Stimulated activated effector memory CD8-positive, alpha-beta T cell treated with anti-CD3 and anti-CD28 coated beads, Interleukin-12 subunit alpha, Interleukin-12 subunit beta, amount 100 ng/mL, for 72 hours (primary cell): ENCODE measurements at regions not wholly inside any gene's neighbourhood (a gene's known extent, or its start where the extent isn't known, plus 50 kb on each side); places are given as distances from the start of the nearest gene placed in this dataset.
A peak's percentile ranks its signal among the peaks of the same experiment; 100 is the strongest.

Source experiments
- ATAC-seq: fragments of 150-1000 bp; cut with Tn5 transposase; 2 replicates; pipeline ENCODE4 v1.10.0; 2021
- DNase-seq, 2 donors: peaks; one replicate each; pipeline ENCODE4 v3.0.0; 2021 to 2022; ENCODE audit warnings: low spot score in 2 of 2
- H3K27ac Mint-ChIP-seq: one replicate; pipeline ENCODE4 v1.8.0; 2022; ENCODE audit warnings: mild to moderate bottlenecking, mixed read lengths
- H3K36me3 Mint-ChIP-seq: one replicate; pipeline ENCODE4 v1.8.0; 2022; ENCODE audit warnings: mild to moderate bottlenecking, mixed read lengths
- H3K4me1 Mint-ChIP-seq: one replicate; pipeline ENCODE4 v1.8.0; 2022; ENCODE audit warnings: mixed read lengths
- H3K4me3 Mint-ChIP-seq: one replicate; pipeline ENCODE4 v1.8.0; 2022; ENCODE audit warnings: mild to moderate bottlenecking, mixed read lengths
- H3K9me3 Mint-ChIP-seq: one replicate; pipeline ENCODE4 v1.8.0; 2022; ENCODE audit warnings: mixed read lengths

DNA sequence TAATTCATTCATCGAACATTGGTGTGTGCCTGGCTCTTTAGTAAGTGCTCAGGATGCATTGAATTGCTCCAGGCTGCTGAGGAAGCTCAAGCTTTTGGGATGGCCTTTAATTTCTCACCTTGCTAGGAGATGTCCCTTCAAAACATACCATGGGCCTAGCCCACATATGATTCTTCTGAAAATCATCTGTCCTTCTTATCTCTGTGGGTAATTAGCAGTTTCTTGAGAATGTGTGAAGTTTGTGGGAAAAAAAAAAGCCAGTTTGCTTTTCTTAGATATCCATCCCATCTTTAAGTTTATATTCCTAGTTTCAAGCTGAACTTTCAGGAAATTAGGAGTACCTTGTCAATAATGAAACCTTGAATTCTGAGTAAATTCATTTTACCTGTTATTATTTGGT, 532.3 kb upstream of the SUCLG2 start:
- no peak overlapping the region for H3K4me3 Mint-ChIP-seq
- no peak overlapping the region for H3K27ac Mint-ChIP-seq
- H3K36me3 Mint-ChIP-seq: no peaks in the 10 kb centered on the region
- H3K4me1 Mint-ChIP-seq: no peaks in the 10 kb centered on the region
- H3K9me3 Mint-ChIP-seq: no peaks in the 10 kb centered on the region
- DNase-seq (no peak), ATAC-seq (no peak)

DNA sequence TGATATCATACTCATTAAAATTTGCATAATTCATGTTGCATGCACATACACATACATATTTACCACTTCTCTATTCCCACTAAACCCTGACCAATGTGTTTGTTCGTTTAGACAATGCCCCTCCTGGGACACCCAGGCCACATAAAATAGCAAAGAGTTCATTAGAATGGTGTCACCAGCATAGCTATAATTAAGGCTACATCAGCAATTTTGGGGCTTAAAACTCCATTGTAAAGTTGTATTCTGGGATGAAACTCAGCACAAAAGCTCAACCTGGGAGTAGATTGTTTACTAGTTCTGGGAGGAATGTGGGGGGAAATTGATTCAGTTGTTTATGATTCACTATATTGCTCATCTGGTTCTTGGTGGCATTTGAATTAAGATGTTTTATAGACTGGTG, 522.2 kb upstream of the SUCLG2 start:
- Mint-ChIP-seq H3K4me1 (no peaks in the 10 kb centered on the region), H3K36me3 (no peaks in the 10 kb centered on the region), H3K27ac (no peak overlapping the region), H3K9me3 (peaks cover 5% of the 10 kb centered on the region), H3K4me3 (no peak overlapping the region)
- DNase-seq: no peak
- ATAC-seq: no peak

DNA sequence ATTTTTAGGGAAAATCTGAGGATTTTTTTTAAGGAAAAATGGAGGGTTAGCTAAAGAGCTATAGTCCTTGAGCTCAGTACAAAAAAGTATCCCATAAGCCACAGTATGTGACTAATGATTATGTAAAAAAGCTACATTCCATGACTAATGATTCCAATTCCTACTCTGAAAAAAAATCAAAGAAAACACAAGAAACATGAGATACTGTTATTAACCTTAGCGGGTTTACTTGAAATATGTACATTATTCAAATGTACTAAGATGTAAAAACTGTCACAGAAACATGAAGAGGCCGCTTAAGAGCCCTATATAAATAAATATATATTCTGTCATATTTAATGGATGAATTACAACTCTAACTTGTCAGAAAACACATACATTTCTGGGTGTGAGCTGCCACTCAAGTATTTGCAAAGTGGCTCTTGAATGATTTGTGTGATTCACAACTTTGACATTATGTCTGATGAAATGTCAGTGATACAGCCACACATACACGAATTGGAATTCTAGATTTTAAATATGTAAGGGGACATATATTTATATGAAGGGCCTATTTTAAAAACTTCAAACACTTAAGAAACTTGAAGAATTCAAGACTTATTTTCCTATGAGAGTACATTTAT, 518.7 kb upstream of the SUCLG2 start:
- Mint-ChIP-seq H3K9me3 (peaks cover 15% of the 10 kb centered on the region), H3K27ac (no peak overlapping the region), H3K36me3 (no peaks in the 10 kb centered on the region), H3K4me3 (no peak overlapping the region), H3K4me1 (no peaks in the 10 kb centered on the region)
- ATAC-seq: no peak
- DNase-seq: no peak

DNA sequence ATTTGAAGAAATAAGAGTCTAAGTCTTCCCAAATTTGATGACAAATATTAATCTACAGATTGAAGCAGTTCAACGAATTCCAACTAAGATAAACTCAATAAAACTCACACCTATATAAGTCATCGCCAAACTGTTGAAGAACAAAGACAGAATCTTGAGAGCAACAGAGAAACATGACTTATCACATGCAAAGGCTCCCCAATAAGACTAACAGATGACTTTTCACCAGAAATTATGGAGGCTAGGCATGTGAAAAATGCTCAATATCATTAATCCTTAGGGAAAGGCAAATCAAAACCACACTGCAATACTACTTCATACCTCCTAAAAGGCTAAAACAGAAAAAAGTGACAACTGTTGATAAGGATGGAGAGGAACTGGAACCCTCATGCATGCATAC, 517.6 kb upstream of the SUCLG2 start:
- Mint-ChIP-seq H3K27ac (no peak overlapping the region), H3K36me3 (no peaks in the 10 kb centered on the region), H3K9me3 (peaks cover 15% of the 10 kb centered on the region), H3K4me3 (no peak overlapping the region), H3K4me1 (no peaks in the 10 kb centered on the region)
- DNase-seq (no peak), ATAC-seq (no peak)

DNA sequence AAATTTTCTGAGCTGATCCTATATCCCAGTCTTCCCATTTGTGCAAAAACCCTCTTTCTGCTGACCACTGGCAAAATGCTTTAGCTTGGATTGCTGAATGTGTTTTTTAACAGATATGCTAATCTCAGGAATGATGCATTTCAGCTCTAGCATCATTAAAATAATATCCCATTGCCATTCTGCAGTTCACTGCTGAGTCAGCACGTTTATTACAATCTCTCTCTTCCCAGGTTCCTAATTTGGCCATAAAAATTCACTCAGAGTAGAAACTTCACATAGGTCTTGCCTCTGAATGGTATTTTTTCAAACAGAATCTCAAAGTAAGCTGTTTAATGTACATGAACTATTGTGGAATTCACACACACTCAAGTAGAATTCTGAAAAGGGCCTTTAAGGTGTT, 509.6 kb upstream of the SUCLG2 start:
- H3K4me1 Mint-ChIP-seq: no peaks in the 10 kb centered on the region
- no peak overlapping the region for H3K27ac Mint-ChIP-seq
- H3K9me3 Mint-ChIP-seq: peaks cover 2% of the 10 kb centered on the region
- no peaks in the 10 kb centered on the region for H3K36me3 Mint-ChIP-seq
- ATAC-seq (no peak), DNase-seq (no peak)
- H3K4me3 Mint-ChIP-seq: no peak overlapping the region

DNA sequence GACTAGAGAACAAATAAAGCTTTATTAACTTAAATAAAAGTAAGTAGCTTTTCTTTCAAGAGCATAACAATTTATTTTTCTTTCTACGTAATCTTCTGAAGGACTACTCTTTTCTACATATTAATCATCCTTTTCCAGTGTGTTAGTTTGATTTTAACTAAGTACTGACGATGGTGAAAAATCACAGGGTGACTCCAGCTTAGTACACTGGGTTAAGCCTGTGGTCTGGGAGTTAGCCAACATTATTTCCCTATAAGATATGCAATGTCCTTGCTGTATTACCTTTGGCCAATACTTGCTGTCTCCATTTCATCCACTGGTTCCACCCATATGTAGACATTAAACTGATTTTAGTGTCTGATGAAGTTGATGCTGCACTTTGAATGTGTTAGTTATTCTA, 508.6 kb upstream of the SUCLG2 start:
- ATAC-seq: no peak
- Mint-ChIP-seq H3K4me3 (no peak overlapping the region), H3K36me3 (no peaks in the 10 kb centered on the region), H3K27ac (no peak overlapping the region), H3K9me3 (peaks cover 2% of the 10 kb centered on the region), H3K4me1 (no peaks in the 10 kb centered on the region)
- DNase-seq: no peak

DNA sequence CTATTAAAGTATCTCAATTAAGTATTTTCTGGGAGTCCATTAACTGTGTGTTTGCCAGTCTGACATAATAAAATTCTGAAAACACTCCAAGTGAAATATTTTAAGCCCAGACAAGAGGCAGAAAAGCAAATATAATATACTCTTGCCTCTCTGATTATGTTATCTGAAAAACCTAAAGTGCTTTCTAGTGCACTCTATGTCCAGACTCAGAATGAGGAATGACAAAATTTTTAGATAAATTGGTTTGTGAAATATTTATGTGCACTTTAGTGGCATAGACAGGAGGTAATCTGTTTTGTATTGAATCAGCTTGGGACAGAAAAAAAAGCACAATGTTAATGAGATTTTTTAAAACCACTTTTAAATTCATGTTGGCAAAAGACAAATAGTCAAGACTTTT, 508.2 kb upstream of the SUCLG2 start:
- H3K4me3 Mint-ChIP-seq: no peak overlapping the region
- H3K4me1 Mint-ChIP-seq: no peaks in the 10 kb centered on the region
- no peaks in the 10 kb centered on the region for H3K36me3 Mint-ChIP-seq
- ATAC-seq (no peak), DNase-seq (no peak)
- H3K27ac Mint-ChIP-seq: no peak overlapping the region
- peaks cover 2% of the 10 kb centered on the region for H3K9me3 Mint-ChIP-seq

DNA sequence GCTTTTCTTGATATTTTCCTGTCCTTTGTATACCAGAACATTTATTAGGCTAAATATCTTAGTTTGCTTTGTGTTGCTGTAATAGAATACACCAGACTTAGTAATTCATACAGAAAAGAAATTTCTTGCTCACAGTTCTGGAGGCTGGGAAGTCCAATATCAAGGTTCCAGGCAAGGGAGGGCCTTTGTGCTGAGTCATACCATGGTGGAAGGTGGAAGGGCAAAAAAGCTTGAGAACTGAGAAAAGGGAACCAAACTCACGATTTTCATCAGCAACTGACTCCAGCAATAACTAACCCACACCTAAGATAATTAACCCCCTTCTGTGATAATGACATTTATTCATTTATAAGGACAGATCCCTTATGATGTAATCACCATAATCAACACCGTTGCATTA, 496.9 kb upstream of the SUCLG2 start:
- H3K36me3 Mint-ChIP-seq: no peaks in the 10 kb centered on the region
- no peaks in the 10 kb centered on the region for H3K9me3 Mint-ChIP-seq
- H3K4me1 Mint-ChIP-seq: no peaks in the 10 kb centered on the region
- no peak for DNase-seq
- no peak overlapping the region for H3K4me3 Mint-ChIP-seq
- no peak for ATAC-seq
- no peak overlapping the region for H3K27ac Mint-ChIP-seq

DNA sequence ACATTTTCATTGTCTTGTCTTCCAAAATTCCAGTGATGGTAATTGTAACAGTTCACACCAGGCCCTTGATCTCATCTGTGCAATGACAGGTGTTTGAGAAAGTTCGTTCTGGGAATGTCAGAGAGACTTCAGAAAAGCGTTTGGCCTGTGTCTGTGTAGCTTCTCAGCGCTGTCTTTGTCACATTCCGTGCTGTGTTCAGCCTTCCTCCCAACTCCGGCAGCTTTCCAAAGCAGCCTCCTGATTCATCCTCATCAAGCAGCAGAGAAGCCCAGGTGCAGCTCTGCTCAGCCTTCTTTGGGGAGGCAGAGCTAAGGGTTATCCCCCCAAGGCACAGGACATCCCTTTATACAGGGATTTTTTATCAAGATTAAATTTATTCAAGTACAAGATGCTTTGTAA, 494.0 kb upstream of the SUCLG2 start:
- no peak overlapping the region for H3K27ac Mint-ChIP-seq
- ATAC-seq (no peak), DNase-seq (no peak)
- H3K9me3 Mint-ChIP-seq: no peaks in the 10 kb centered on the region
- no peak overlapping the region for H3K4me3 Mint-ChIP-seq
- H3K4me1 Mint-ChIP-seq: no peaks in the 10 kb centered on the region
- H3K36me3 Mint-ChIP-seq: no peaks in the 10 kb centered on the region

DNA sequence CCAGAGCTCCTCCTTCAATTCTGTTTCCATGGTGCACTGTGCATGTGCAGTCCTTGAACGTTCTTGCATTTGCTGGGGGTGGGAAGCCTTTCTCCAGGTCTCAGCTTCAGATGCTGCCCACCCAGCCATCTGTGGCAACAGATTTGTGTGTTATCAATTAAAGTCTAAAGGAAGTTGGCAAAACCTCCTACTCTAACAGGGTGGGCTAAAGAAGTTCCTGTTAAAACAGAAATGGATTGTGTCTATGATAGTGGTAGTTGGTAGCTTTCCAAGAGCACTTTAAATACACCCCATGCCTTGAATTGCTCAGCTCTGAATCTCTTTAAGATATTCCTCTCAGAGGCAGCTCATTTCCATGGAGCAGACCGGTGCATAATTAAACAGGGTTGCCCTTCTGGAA, 488.0 kb upstream of the SUCLG2 start:
- no peak for DNase-seq
- Mint-ChIP-seq H3K9me3 (no peaks in the 10 kb centered on the region), H3K4me3 (no peak overlapping the region), H3K4me1 (no peaks in the 10 kb centered on the region), H3K36me3 (no peaks in the 10 kb centered on the region), H3K27ac (no peak overlapping the region)
- ATAC-seq: no peak

DNA sequence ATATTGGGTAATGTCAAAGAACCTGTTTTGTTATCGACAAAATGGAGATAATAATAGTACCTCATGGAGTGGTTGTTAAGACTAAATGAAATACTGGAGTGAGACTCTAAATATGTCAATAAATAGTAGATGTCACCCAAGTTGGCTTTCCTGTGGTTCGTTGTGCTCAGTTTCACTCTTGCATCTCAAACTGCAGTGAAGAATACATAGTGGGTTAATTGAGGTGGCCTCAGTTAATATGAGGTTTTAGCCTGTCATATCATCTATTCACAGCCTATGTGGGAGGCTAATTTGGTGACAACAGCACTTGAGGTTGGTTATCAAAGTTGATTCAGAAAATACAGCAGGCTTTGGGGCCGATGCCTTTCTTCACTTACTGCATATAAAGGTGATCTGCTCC, 485.5 kb upstream of the SUCLG2 start:
- no peak for DNase-seq
- ATAC-seq: peak; percentile 53
- H3K36me3 Mint-ChIP-seq: no peaks in the 10 kb centered on the region
- no peaks in the 10 kb centered on the region for H3K4me1 Mint-ChIP-seq
- H3K4me3 Mint-ChIP-seq: no peak overlapping the region
- H3K9me3 Mint-ChIP-seq: no peaks in the 10 kb centered on the region
- no peak overlapping the region for H3K27ac Mint-ChIP-seq

DNA sequence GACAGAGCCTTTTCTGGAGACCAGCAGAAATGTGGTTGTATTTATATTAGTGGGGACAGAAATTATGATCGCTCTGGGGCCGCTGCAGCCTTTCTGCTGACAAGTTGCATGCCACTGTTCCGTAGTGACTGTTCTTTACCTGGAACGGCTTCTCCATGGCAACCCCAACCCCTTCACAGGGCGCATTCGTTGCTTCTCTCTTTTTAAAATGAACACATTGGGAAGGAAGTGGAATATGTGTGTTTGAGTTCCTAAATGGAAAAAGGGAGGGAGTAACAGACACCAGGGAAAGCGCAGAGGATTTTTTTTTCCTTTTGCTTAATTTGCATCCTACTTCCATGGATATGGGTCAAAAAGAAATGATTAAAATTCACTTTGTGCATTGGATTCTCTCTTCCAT, 482.0 kb upstream of the SUCLG2 start:
- DNase-seq (no peak), ATAC-seq (no peak)
- H3K27ac Mint-ChIP-seq: no peak overlapping the region
- H3K4me1 Mint-ChIP-seq: no peaks in the 10 kb centered on the region
- no peaks in the 10 kb centered on the region for H3K36me3 Mint-ChIP-seq
- peaks cover 3% of the 10 kb centered on the region for H3K9me3 Mint-ChIP-seq
- H3K4me3 Mint-ChIP-seq: no peak overlapping the region

DNA sequence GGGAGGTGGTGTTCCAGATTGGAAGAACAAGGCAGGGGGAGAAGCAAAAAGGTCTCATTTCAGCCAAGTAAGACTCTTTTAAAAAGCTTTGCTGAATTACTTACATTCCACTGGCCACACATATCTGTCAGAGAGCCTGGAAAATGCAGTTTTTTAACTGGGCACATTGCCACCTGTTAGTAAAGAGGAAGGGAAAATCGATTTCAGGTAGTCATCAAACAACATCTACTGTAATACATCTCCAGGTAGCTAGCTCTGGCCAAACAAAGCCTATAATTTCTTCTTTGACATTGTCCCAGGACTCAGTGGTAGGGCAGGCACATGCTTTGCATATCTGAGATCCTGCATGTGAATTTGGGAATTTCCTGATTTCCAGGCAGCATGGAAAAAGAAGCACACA, 480.7 kb upstream of the SUCLG2 start:
- Mint-ChIP-seq H3K4me1 (no peaks in the 10 kb centered on the region), H3K36me3 (no peaks in the 10 kb centered on the region), H3K9me3 (peaks cover 8% of the 10 kb centered on the region), H3K4me3 (no peak overlapping the region), H3K27ac (no peak overlapping the region)
- no peak for ATAC-seq
- DNase-seq: no peak

DNA sequence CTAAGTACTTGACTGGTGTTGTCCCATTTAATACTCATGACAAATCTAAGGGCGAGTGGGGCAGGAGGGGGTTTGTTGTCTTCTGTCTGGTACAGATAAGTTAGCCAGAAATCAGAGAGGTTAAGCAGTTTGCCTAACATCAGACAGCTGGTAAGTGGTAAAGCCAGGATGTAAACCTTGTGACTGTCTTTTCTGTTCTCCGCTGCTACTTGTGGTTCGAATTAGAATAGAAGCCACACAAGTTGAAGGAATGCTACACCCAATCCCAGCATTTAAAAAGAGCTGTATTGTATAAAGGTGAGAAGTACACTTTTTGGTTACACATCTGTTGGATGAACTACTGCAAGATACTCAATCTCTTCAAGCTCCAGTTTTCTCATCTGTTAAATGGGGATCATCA, 474.7 kb upstream of the SUCLG2 start:
- Mint-ChIP-seq H3K4me3 (no peak overlapping the region), H3K4me1 (peaks cover 4% of the 10 kb centered on the region)

DNA sequence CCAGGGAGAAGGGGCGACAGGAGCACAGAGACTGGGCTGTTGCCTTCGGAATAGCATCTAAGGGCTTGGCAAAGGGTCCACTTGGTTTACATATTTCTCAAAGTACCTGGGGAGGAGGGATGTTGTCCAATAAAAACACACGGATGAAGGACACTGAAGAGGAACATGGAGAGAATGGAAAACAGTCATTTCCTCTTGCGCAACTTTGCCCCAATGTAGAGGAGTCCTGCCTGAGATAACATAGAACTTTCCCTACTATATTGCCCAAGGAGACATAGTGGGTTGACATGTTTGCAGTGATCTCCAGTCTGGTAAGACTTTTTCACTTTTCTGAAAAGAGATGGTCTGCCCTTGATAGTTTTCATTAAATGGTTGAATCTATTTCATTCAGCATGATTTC, 468.8 kb upstream of the SUCLG2 start:
- no peaks in the 10 kb centered on the region for H3K36me3 Mint-ChIP-seq

More for the DNA sequence above, 474.7 kb upstream of the SUCLG2 start:
- no peak for DNase-seq
- Mint-ChIP-seq H3K36me3 (no peaks in the 10 kb centered on the region), H3K27ac (no peak overlapping the region), H3K9me3 (peaks cover 11% of the 10 kb centered on the region)
- ATAC-seq: no peak

DNA sequence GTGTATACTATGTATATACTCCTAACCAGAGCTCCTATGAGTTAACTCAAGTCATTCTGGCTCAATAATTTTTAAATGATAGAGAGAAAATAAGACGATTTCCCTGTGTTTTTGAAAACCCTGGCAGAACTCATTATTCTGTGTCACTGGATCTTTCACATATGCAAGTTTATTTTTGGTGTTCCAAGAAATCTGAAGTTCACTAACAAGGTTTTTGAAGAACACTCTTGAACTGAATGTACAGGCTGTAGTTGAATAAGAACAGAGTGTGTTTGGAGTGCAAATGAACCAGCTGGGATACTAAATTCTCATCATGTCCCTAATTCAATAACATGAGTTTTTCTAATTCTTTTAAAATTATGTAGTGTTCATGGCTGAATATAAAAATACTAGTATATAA, 466.9 kb upstream of the SUCLG2 start:
- Mint-ChIP-seq H3K4me1 (peaks cover 4% of the 10 kb centered on the region), H3K36me3 (no peaks in the 10 kb centered on the region), H3K27ac (no peak overlapping the region), H3K9me3 (peaks cover 3% of the 10 kb centered on the region), H3K4me3 (no peak overlapping the region)
- no peak for ATAC-seq
- DNase-seq: no peak

More for the DNA sequence above, 468.8 kb upstream of the SUCLG2 start:
- Mint-ChIP-seq H3K27ac (no peak overlapping the region), H3K9me3 (peaks cover 6% of the 10 kb centered on the region), H3K4me1 (peaks cover 4% of the 10 kb centered on the region), H3K4me3 (no peak overlapping the region)
- no peak for DNase-seq
- ATAC-seq: no peak

DNA sequence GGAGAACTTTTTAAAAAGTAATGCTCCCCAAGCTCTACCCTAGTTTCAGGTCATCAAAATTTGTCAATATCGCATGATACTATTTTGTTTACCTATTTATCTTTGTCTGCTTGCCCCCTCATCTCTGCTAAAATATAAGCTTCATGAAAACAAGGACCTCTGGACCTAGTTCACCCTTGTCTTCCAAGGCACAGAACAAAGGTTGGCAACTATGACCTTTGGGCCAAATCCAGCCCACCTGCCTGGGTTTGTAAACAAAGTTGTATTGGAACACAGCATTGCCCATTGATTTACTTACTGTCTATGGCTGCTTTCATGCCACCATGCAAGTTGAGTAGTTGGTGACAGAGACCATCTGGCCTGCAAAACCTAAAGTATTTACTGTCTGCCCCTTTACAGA, 462.2 kb upstream of the SUCLG2 start:
- DNase-seq (no peak), ATAC-seq (no peak)
- H3K9me3 Mint-ChIP-seq: peaks cover 3% of the 10 kb centered on the region
- H3K36me3 Mint-ChIP-seq: no peaks in the 10 kb centered on the region
- H3K27ac Mint-ChIP-seq: no peak overlapping the region
- no peaks in the 10 kb centered on the region for H3K4me1 Mint-ChIP-seq
- H3K4me3 Mint-ChIP-seq: no peak overlapping the region
